ENCODE measurements at regions not wholly inside any gene's neighbourhood (a gene's known extent, or its start where the extent isn't known, plus 50 kb on each side); places are given as distances from the start of the nearest gene placed in this dataset.

DNA sequence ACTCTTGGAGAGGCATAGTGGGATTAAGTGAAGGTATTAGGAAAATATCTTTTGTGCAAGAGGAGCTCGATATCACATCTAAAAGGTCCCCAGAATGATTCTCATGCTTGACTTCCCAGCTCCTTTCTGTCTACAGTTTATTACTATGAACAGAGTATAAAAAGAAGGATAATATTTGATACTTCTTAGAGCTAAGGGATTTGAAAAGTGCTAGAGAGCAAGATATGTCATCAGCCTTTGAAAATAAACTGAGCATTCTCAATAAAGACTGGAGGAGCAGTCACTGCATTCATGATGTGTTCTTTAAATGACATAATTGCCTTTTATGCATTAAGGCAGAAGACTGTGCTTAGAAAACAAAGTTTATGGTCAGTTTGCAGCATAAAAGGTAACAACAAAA, 543.2 kb upstream of the NRXN1 start:
- no peak overlapping the region for H3K4me3 ChIP-seq (ENCODE audit: low read depth, poor library complexity, severe bottlenecking)
- intact Hi-C loops (cut with DNase I; ENCODE audit: low total_unique reads): no loop called here
- TF ChIP-seq POLR2A (IDR thresholded peaks at IDR 0.05): no peak
- TF ChIP-seq CTCF (IDR thresholded peaks at IDR 0.05): no peak
- no peak for DNase-seq (ENCODE audit: low spot score in 2 of 2)
- WGBS, 2 donors: 77 to 90% methylated on average over 1 of the region's 1 CpG

DNA sequence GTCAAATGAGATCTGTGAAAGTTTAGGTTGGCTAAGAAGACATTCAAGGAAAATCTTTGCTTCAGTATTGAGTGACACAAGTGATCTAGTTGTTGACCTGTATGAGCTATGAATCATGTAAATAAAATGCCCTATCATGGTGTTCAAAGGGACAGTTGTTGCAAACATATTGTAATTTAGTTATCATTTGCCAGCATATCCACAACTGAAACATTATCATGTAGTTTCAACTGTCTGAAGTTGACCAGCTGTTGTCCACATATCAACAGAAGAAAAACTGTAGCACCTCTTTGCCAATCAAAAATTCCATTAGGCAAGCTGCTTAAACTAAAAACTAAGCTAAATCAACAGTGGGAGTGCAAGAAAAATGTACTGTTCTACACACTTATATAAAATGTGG, 527.1 kb upstream of the NRXN1 start:
- TF ChIP-seq POLR2A (IDR thresholded peaks at IDR 0.05): no peak
- no peak for TF ChIP-seq CTCF (IDR thresholded peaks at IDR 0.05)
- no peak for DNase-seq (ENCODE audit: low spot score in 2 of 2)
- intact Hi-C loops (cut with DNase I; ENCODE audit: low total_unique reads): no loop called here
- H3K4me3 ChIP-seq (ENCODE audit: low read depth, poor library complexity, severe bottlenecking): no peak overlapping the region

DNA sequence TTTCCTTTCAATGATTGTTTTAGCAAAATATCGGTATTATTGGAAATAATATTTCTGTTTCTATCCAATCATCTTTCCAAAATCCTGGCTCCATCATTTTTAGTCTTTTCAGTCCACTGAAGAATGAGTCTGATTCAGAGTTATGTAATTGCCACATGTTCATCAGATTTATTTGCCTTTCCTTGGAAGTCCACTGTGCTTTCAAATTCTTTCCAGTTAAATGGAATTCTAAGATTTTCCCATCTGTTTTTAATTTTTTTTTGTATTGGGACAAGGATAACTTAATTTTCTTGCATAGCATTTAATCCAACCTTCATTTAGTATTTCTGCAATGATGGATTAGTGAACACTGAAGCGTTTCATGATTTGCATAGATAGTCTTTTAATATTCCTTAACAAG, 521.5 kb upstream of the NRXN1 start:
- TF ChIP-seq CTCF (IDR thresholded peaks at IDR 0.05) (no peak), POLR2A (IDR thresholded peaks at IDR 0.05) (no peak)
- 69 to 75% methylated on average over 2 of the region's 2 CpGs for WGBS, 2 donors
- intact Hi-C loops (cut with DNase I; ENCODE audit: low total_unique reads): no loop called here

DNA sequence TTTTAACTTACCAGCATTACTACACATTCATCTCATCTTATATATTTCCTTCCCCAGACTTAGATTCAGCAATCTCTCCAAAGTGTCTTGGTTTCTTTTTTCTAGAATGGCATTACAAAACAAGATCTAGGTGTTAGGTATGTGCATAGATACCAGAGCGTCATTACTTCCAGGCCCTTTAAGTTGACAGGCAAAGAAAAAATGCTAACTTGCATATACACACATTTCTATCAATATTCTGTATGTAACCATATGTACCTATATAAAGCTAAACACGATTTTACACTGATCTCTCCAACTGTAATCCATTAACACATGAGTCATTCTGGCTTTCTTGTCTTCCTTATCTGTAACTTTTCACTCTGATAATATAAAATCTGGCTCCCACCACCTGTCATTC, 503.8 kb upstream of the NRXN1 start:
- whole genome bisulfite sequencing, 2 donors: 68 to 69% methylated on average over 2 of the region's 2 CpGs

More for the DNA sequence above, 521.5 kb upstream of the NRXN1 start:
- no peak overlapping the region for H3K4me3 ChIP-seq (ENCODE audit: low read depth, poor library complexity, severe bottlenecking)
- no peak for DNase-seq (ENCODE audit: low spot score in 2 of 2)

GRCh38 chr2:51534166-51534565, 502.2 kb upstream of the NRXN1 start:
- DNase-seq (ENCODE audit: low spot score in 2 of 2): no peak
- 85% methylated on average over 3 of the region's 3 CpGs for WGBS, 2 donors
- intact Hi-C loops (cut with DNase I; ENCODE audit: low total_unique reads): no loop called here
- no peak for TF ChIP-seq CTCF (IDR thresholded peaks at IDR 0.05)
- TF ChIP-seq POLR2A (IDR thresholded peaks at IDR 0.05): no peak
- H3K4me3 ChIP-seq (ENCODE audit: low read depth, poor library complexity, severe bottlenecking): no peak overlapping the region

More for the DNA sequence above, 503.8 kb upstream of the NRXN1 start:
- no peak for DNase-seq (ENCODE audit: low spot score in 2 of 2)
- no peak overlapping the region for H3K4me3 ChIP-seq (ENCODE audit: low read depth, poor library complexity, severe bottlenecking)
- intact Hi-C loops (cut with DNase I; ENCODE audit: low total_unique reads): no loop called here
- TF ChIP-seq CTCF (IDR thresholded peaks at IDR 0.05) (no peak), POLR2A (IDR thresholded peaks at IDR 0.05) (no peak)

GRCh38 chr2:51528156-51528555, 496.2 kb upstream of the NRXN1 start:
- no peak for DNase-seq (ENCODE audit: low spot score in 2 of 2)
- no peak overlapping the region for H3K4me3 ChIP-seq (ENCODE audit: low read depth, poor library complexity, severe bottlenecking)
- TF ChIP-seq POLR2A (IDR thresholded peaks at IDR 0.05): no peak
- no peak for TF ChIP-seq CTCF (IDR thresholded peaks at IDR 0.05)
- WGBS, 2 donors: 84 to 85% methylated on average over 3 of the region's 3 CpGs
- intact Hi-C loops (cut with DNase I; ENCODE audit: low total_unique reads): no loop called here

All from lower leg skin (tissue), 4 donors.